Stomach (tissue), 8 donors: ENCODE measurements at regions not wholly inside any gene's neighbourhood (a gene's known extent, or its start where the extent isn't known, plus 50 kb on each side); places are given as distances from the start of the nearest gene placed in this dataset.
"Not testable (repeated sequence)": the region's sequence is repeated elsewhere in the genome, so short reads cannot be mapped to it uniquely, and the experiment has no call there.

ENCODE experiments used
- DNase-seq, 2 donors: peaks; one replicate each; pipeline versions ENCODE4 v3.0.0 to v3.0.0-alpha.2; 2013 to 2019
- H3K27ac ChIP-seq, 5 donors: fragments of 200-600 bp in 4 of 5; sonication (generic) in 4 of 5; one replicate each; pipeline ENCODE4 v1.5.1; 2013 to 2019; ENCODE audit warnings: mild to moderate bottlenecking in 1 of 5, moderate library complexity in 1 of 5
- H3K27me3 ChIP-seq, 3 donors: fragments of 200-600 bp; sonication (generic); one replicate each; pipeline ENCODE4 v1.5.1; 2017 to 2019; ENCODE audit warnings: mixed run types in 1 of 3
- H3K36me3 ChIP-seq, 4 donors: fragments of 200-600 bp; sonication (generic); 1 replicate in 3 of 4; 2 replicates in 1 of 4; pipeline ENCODE4 v1.5.1; 2016 to 2019
- H3K4me1 ChIP-seq, 4 donors: fragments of 200-600 bp; sonication (generic); one replicate each; pipeline ENCODE4 v1.5.1; 2016 to 2019
- H3K4me3 ChIP-seq, 4 donors: fragments of 200-600 bp; sonication (generic) in 3 of 4; one replicate each; pipeline ENCODE4 v1.5.1; 2016 to 2019; ENCODE audit warnings: mild to moderate bottlenecking in 1 of 4
- H3K9me3 ChIP-seq, 4 donors: fragments of 200-600 bp; sonication (generic); one replicate each; pipeline ENCODE4 v1.5.1; 2016 to 2019
- EP300 ChIP-seq: sonication (generic); formaldehyde crosslinking; IDR thresholded peaks from one replicate; pipeline ENCODE4 v1.6.1; 2017; ENCODE audit warnings: antibody characterized with exemption
- POLR2A ChIP-seq, 4 donors: fragments of 450-650 bp; IDR thresholded peaks; one replicate each; pipeline ENCODE4 v1.6.1; 2016; ENCODE audit warnings: antibody characterized with exemption in 4 of 4, control low read depth in 2 of 4, mild to moderate bottlenecking in 1 of 4, moderate library complexity in 1 of 4
- POLR2AphosphoS5 ChIP-seq, 3 donors: sonication (generic); formaldehyde crosslinking; IDR thresholded peaks; one replicate each; pipeline ENCODE4 v1.6.1; 2016; ENCODE audit warnings: antibody characterized with exemption in 3 of 3
- WGBS, 5 donors: extraction: QIAGEN DNeasy Blood & Tissue Kit in 3 of 5; methylation state at CpG; one replicate each; pipeline versions ENCODE4 v1.1.5 to v1.1.7; 2013 to 2018; 5-methylcytosine and 5-hydroxymethylcytosine counted together
- intact Hi-C: fragments of 100-400 bp; cut with DNase I; formaldehyde crosslinking; loops from one replicate; pipeline ENCODE4 v1.15.1; 2023; ENCODE audit warnings: low total_unique reads
- TF ChIP-seq, protein P1 (sequence below), 7 experiments: fragments of 450-650 bp in 4 of 7; fragments of 200-600 bp in 3 of 7; sonication (generic) in 3 of 7; IDR thresholded peaks; one replicate each; pipeline ENCODE4 v1.5.1; 2016 to 2019; ENCODE audit warnings: antibody characterized with exemption in 7 of 7, control low read depth in 2 of 7, mild to moderate bottlenecking in 1 of 7
- donor health status: healthy with polysubstance abuse.
- donor health status: Bipolar disorder and iron deficiency.
- donor health status: healthy.

DNA sequence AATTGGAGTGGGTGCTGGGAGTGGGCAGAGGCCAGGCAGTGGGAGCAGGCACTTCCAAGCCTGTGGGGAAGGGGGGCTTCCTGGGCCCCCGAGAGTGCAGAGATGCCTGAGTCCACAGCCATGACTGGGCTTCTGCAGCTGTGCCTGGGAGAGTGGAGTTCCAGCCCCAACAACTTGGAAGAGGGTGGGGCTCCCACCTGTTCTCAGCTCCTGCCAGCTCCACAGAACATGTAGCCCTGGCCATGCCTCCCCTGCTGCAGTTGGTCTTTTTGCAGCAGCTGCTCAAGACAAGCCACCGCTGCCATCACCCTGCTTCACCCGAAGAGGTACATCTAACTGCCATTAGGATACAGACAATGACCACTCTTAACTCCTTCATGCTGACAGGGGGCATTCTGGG lies 1092.3 kb downstream of the KHDRBS2 start:
- intact Hi-C loops: no loop called here
- Histone ChIP-seq H3K4me3 (no peak overlapping the region), H3K27me3 (no peaks in the 10 kb centered on the region), H3K4me1 (no peaks in the 10 kb centered on the region), H3K36me3 (no peaks in the 10 kb centered on the region), H3K9me3 (peaks cover 0 to 46% (median 16%) of the 10 kb centered on the region in 4 donors), H3K27ac (no peak overlapping the region)
- DNase-seq: no peak
- 50 to 83% (median 77%) methylated on average over 2 to 3 of the region's 3 CpGs for WGBS, 5 donors
- TF ChIP-seq POLR2AphosphoS5 (IDR thresholded peaks at IDR 0.05) (no peak), EP300 (no peak), POLR2A (IDR thresholded peaks at IDR 0.05) (no peak)

DNA sequence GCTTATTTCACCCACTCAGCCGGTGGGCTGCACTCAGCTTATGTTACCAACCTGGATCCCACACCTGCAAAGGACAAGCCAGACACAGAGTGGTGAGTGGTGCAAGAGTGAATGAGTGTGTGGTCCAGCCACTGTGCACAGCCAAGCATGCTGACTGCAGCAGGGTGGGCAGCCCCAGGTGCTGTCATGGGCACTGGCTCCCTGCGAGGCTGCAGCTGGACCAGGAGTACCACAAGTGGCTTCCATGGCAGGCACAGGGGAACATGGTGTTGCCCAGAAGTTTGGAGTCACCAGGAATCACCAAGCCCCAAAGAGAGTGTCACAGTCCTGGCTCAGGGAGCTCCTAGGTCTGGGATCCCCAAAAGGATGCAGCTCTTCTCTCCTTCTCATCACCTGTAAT lies 1093.4 kb downstream of the KHDRBS2 start:
- no peak overlapping the region for H3K4me3 ChIP-seq
- intact Hi-C loops: no loop called here
- no peaks in the 10 kb centered on the region for H3K36me3 ChIP-seq
- no peaks in the 10 kb centered on the region for H3K4me1 ChIP-seq
- H3K9me3 ChIP-seq: peaks cover 0 to 39% (median 12%) of the 10 kb centered on the region in 4 donors
- no peak for TF ChIP-seq POLR2AphosphoS5 (IDR thresholded peaks at IDR 0.05)
- no peak for TF ChIP-seq POLR2A (IDR thresholded peaks at IDR 0.05)
- H3K27me3 ChIP-seq: no peaks in the 10 kb centered on the region
- DNase-seq: no peak
- H3K27ac ChIP-seq: no peak overlapping the region
- 24 to 42% (median 33%) methylated on average over 2 of the region's 2 CpGs for WGBS, 5 donors

DNA sequence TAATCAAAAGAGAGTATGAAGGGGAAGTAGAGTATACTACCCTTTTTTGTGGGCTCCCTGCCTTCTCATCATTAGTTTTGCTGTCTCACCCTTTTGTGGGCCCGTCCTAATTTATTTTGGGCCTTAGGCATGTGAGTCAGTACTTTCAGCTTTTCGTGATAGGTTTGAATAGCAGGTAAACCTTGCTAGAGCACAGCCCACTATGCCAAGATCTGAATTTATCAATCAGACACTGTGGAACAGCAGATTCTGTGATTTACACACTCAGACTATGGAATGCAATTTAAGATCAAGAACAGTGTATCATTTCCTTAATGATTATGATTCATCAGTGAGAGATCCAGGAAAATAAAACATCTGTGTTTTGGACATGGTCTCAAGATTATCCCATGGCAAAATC lies 1117.1 kb downstream of the KHDRBS2 start:
- H3K27ac ChIP-seq: no peak overlapping the region
- no peak for DNase-seq
- H3K4me3 ChIP-seq: no peak overlapping the region
- 71 to 79% (median 76%) methylated on average over 2 of the region's 2 CpGs for WGBS, 5 donors
- no peaks in the 10 kb centered on the region for H3K27me3 ChIP-seq
- no peaks in the 10 kb centered on the region for H3K36me3 ChIP-seq
- H3K4me1 ChIP-seq: no peaks in the 10 kb centered on the region
- intact Hi-C loops: no loop called here
- H3K9me3 ChIP-seq: peaks cover 0 to 17% (median 3%) of the 10 kb centered on the region in 4 donors
- no peak for TF ChIP-seq EP300
- TF ChIP-seq, protein P1, sequence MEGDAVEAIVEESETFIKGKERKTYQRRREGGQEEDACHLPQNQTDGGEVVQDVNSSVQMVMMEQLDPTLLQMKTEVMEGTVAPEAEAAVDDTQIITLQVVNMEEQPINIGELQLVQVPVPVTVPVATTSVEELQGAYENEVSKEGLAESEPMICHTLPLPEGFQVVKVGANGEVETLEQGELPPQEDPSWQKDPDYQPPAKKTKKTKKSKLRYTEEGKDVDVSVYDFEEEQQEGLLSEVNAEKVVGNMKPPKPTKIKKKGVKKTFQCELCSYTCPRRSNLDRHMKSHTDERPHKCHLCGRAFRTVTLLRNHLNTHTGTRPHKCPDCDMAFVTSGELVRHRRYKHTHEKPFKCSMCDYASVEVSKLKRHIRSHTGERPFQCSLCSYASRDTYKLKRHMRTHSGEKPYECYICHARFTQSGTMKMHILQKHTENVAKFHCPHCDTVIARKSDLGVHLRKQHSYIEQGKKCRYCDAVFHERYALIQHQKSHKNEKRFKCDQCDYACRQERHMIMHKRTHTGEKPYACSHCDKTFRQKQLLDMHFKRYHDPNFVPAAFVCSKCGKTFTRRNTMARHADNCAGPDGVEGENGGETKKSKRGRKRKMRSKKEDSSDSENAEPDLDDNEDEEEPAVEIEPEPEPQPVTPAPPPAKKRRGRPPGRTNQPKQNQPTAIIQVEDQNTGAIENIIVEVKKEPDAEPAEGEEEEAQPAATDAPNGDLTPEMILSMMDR (IDR thresholded peaks at IDR 0.05): no peak
- TF ChIP-seq POLR2A (IDR thresholded peaks at IDR 0.05): no peak
- TF ChIP-seq POLR2AphosphoS5 (IDR thresholded peaks at IDR 0.05): no peak

DNA sequence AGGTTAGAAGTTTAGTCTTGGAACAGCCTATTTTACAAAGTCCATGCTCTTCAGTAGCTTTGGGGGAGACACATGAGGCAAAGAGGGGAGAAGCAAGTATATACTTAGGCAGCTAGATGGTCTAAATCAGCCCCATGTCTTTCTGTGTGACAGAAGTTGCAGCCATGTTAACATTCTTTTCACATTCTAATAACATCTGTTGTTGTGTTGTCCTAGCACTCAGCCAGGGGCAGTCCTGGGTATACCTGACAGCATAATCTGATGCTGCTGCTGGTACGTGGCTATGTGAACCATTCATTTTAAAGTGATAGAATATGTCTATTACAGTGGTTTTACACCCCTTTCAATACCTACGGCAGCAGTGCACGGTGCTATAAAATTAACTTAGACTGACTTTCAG lies 1137.0 kb downstream of the KHDRBS2 start:
- H3K36me3 ChIP-seq, DNase-seq, H3K4me1 ChIP-seq, H3K4me3 ChIP-seq, H3K27me3 ChIP-seq, H3K9me3 ChIP-seq, intact Hi-C loops, H3K27ac ChIP-seq: not testable (repeated sequence)
- 67 to 73% (median 73%) methylated on average over 3 of the region's 3 CpGs for WGBS, 5 donors

DNA sequence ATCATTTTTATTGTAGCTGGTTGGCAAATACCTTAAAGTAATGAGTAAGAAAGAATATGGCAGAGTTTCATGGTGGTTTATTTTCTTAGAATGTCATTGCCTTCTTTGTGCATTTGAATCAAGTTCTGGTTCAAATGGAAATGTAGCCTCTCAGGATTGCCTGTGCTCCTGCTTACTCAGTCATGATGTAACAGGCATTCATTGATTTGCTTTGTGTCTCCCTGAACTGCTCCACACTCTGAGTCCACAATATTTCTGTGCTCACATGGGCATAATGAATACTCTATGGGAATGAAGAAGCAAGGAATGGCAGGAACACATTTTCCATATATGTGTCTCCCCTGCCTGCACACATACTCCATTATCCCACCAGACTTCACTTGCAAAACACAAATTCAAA lies 1143.8 kb downstream of the KHDRBS2 start:
- intact Hi-C loops, H3K9me3 ChIP-seq, H3K36me3 ChIP-seq, DNase-seq, H3K27me3 ChIP-seq, H3K4me3 ChIP-seq, H3K27ac ChIP-seq, H3K4me1 ChIP-seq: not testable (repeated sequence)

DNA sequence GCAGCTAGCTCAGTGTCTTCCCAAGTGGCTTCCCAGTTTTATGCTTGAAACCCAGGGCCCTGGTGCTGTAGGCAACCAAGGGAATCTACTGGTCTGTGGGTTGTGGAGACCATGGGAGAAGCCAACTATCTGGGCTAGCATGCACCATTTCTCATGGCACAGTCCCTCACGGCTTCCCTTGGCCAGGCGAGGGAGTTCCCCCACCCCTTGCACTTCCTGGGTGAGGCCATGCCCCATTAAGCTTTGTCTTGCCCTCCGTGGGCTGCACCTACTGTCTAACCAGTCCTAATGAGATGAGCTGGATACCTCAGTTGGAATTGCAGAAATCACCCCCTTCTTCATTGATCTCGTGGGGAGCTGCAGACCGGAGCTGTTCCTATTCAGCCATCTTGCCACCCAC lies 1152.0 kb downstream of the KHDRBS2 start:
- Histone ChIP-seq H3K9me3 (peaks cover 0 to 21% (median 3%) of the 10 kb centered on the region in 4 donors), H3K36me3 (no peaks in the 10 kb centered on the region), H3K27me3 (no peaks in the 10 kb centered on the region), H3K27ac (no peak overlapping the region), H3K4me3 (no peak overlapping the region), H3K4me1 (no peaks in the 10 kb centered on the region)
- intact Hi-C loops: no loop called here
- TF ChIP-seq EP300 (no peak), POLR2A (IDR thresholded peaks at IDR 0.05) (no peak), POLR2AphosphoS5 (IDR thresholded peaks at IDR 0.05) (no peak)
- TF ChIP-seq, protein P1 (IDR thresholded peaks at IDR 0.05): no peak
- no peak for DNase-seq
- 70 to 86% (median 73%) methylated on average over 5 of the region's 5 CpGs for WGBS, 5 donors

DNA sequence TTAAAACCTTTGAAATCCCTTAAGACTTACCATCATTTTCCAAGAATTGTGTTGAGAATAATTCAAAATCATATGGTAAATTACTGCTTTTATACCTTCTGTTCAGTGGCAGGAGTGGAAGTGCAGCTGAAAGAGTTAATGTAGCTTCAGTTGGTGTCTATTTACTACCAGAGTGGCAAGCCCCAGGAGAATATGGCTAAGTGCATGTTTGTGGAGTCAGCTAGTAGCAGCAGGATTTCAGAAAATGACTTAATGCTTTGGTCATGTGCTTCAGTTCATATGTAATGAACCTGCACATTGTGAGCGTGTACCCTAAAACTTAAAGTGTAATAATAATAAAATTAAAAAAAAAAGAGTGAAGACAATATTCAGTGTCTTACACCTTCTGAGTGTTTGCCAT lies 1171.8 kb downstream of the KHDRBS2 start:
- DNase-seq, H3K9me3 ChIP-seq, intact Hi-C loops, H3K27ac ChIP-seq, H3K27me3 ChIP-seq, H3K4me3 ChIP-seq, H3K4me1 ChIP-seq, H3K36me3 ChIP-seq: not testable (repeated sequence)
- 79 to 96% (median 89%) methylated on average over 1 of the region's 1 CpG for WGBS, 5 donors

DNA sequence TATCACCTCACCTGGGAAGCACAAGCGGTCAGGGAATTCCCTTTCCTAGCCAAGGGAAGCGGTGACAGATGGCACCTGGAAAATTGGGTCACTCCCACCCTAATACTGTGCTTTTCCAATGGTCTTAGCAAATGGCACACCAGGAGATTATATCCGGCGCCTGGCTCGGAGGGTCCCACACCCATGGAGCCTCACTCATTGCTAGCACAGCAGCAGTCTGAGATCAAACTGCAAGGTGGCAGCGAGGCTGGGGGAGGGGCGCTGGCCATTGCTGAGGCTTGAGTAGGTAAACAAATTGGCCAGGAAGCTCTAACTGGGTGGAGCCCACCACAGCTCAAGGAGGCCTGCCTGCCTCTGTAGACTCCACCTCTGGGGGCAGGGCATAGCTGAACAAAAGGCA lies 1178.1 kb downstream of the KHDRBS2 start:
- H3K4me1 ChIP-seq, DNase-seq, H3K4me3 ChIP-seq, intact Hi-C loops, H3K27ac ChIP-seq, H3K27me3 ChIP-seq, H3K36me3 ChIP-seq: not testable (repeated sequence)
- H3K9me3 ChIP-seq: peaks cover 0 to 17% (median 5%) of the 10 kb centered on the region in 4 donors
- 86 to 97% (median 93%) methylated on average over 5 to 7 of the region's 7 CpGs for WGBS, 5 donors

DNA sequence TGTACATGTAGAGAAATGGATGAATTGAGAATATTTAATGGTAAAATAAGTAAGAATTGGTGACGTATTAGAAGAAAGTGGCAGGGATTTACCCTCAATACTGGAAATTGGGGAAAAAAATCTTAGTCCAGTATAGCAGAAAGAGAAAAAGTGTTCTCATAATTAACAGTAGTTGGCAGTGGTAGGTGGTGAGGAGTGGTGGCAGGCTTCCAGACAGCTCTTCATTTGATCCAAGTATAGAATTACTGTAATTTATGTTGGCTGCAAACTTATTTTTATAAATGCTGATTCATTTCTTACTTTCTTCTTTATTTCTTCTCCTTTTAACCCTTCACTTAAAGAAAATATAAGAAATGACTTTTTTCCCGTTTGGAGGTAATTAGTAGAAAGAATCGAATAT lies 1182.4 kb downstream of the KHDRBS2 start:
- WGBS, 5 donors: 86 to 89% (median 88%) methylated on average over 3 of the region's 3 CpGs
- H3K36me3 ChIP-seq, intact Hi-C loops, H3K4me3 ChIP-seq, DNase-seq, H3K4me1 ChIP-seq, H3K27ac ChIP-seq, H3K27me3 ChIP-seq: not testable (repeated sequence)
- H3K9me3 ChIP-seq: peaks cover 0 to 15% (median 5%) of the 10 kb centered on the region in 4 donors
